SK-N-MC (cell line): ENCODE measurements at regions not wholly inside any gene's neighbourhood (a gene's known extent, or its start where the extent isn't known, plus 50 kb on each side); places are given as distances from the start of the nearest gene placed in this dataset.
"Not testable (repeated sequence)": the region's sequence is repeated elsewhere in the genome, so short reads cannot be mapped to it uniquely, and the experiment has no call there.

Experiments used
- DNase-seq: peaks from one replicate; pipeline ENCODE4 v3.0.0-alpha.2; 2011; ENCODE audit warnings: low read depth, low spot score
- H3K27ac ChIP-seq: fragments of 200-600 bp; sonication (generic); 2 replicates; pipeline ENCODE4 v1.5.1; 2016; ENCODE audit warnings: mixed run types
- H3K36me3 ChIP-seq: fragments of 200-600 bp; sonication (generic); 2 replicates; pipeline ENCODE4 v1.6.1; 2017; ENCODE audit warnings: antibody characterized with exemption, low read length, mixed read lengths; ENCODE audit not compliant: insufficient read depth
- H3K4me3 ChIP-seq: fragments of 200-600 bp; sonication (generic); 2 replicates; pipeline ENCODE4 v1.5.1; 2016
- H3K9ac ChIP-seq: fragments of 200-600 bp; sonication (generic); 2 replicates; pipeline ENCODE4 v1.8.0; 2017; ENCODE audit warnings: mixed run types, mixed read lengths; ENCODE audit not compliant: insufficient read length
- H3K9me3 ChIP-seq: fragments of 200-600 bp; sonication (generic); 2 replicates; pipeline ENCODE4 v1.6.1; 2017; ENCODE audit warnings: low read depth, mild to moderate bottlenecking, antibody characterized with exemption, low read length, moderate library complexity, mixed read lengths
- EZH2 ChIP-seq: fragments of 200-600 bp; sonication (generic); IDR thresholded peaks from one replicate; pipeline ENCODE4 v1.6.1; 2017; ENCODE audit warnings: antibody characterized with exemption
- FOXP2 ChIP-seq: optimal IDR thresholded peaks from 2 replicates; pipeline ENCODE3; 2011; ENCODE audit warnings: mild to moderate bottlenecking, moderate library complexity; ENCODE audit not compliant: insufficient read depth; ENCODE audit errors: extremely low read length, control extremely low read depth
- POLR2AphosphoS5 ChIP-seq: IDR thresholded peaks from 2 replicates; pipeline ENCODE4 v1.6.1; 2012; ENCODE audit warnings: mild to moderate bottlenecking, low read depth, low read length, borderline replicate concordance

GRCh38 chr2:75405000-75405399, 155.7 kb downstream of the EVA1A start:
- TF ChIP-seq POLR2AphosphoS5, result no peak
- no peak for DNase-seq
- no peak overlapping the region for H3K27ac ChIP-seq

DNA sequence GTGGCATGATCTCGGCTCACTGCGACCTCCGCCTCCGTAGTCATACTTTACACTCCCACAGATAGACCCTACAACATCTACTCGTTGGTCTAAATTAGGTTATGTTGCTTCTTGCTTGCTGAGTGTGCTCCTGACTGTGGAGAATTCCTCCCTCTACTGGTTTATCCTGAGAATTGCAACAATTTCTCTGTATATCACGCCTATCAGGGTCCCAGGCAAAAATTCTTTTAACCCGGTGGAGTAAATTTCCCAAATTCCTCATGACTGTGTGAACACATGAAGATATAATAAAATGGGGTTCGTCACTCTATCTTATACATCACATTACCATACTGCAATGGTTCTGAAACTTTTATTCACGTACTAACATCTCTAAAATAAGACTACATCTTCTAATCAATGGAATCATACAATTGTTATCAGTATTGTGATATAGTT, 156.7 kb downstream of the EVA1A start:
- Histone ChIP-seq H3K27ac (no peak overlapping the region), H3K36me3 (no peaks in the 10 kb centered on the region), H3K9me3 (no peaks in the 10 kb centered on the region), H3K9ac (no peak overlapping the region), H3K4me3 (no peak overlapping the region)
- peak; percentile 44 for DNase-seq
- no peak for TF ChIP-seq EZH2
- TF ChIP-seq POLR2AphosphoS5, result no peak
- TF ChIP-seq FOXP2, result no peak

More at GRCh38 chr2:75405000-75405399, 155.7 kb downstream of the EVA1A start:
- H3K9me3 ChIP-seq, result no peaks in the 10 kb centered on the region
- H3K9ac ChIP-seq, result no peak overlapping the region
- H3K4me3 ChIP-seq, result no peak overlapping the region
- no peaks in the 10 kb centered on the region for H3K36me3 ChIP-seq

DNA sequence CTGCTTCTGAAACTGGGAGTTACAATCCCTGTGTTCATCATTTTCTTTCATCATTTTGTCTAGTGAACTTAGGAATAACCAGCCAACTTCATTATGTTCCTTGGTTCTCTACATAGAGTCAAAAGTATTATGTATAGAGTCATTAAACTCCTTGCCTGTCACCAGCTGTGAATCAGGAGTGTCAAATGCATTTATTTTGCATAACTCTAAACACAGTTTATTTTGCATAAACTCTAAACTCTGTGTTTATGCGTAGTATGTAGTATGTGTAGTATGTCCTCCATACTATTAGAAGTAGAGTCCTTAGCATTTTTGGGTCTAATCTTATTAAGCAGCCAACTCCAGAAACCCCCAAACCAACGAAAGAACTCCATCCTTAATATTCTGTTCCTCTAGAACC, 164.4 kb downstream of the EVA1A start:
- Histone ChIP-seq H3K4me3 (no peak overlapping the region), H3K36me3 (no peaks in the 10 kb centered on the region), H3K9me3 (no peaks in the 10 kb centered on the region), H3K9ac (no peak overlapping the region), H3K27ac (no peak overlapping the region)
- TF ChIP-seq POLR2AphosphoS5 (no peak), FOXP2 (no peak), EZH2 (no peak)
- DNase-seq, result no peak

GRCh38 chr2:75394764-75395163, 166.0 kb downstream of the EVA1A start:
- DNase-seq, H3K9me3 ChIP-seq, H3K4me3 ChIP-seq, H3K27ac ChIP-seq, H3K36me3 ChIP-seq, H3K9ac ChIP-seq: not testable (repeated sequence)

DNA sequence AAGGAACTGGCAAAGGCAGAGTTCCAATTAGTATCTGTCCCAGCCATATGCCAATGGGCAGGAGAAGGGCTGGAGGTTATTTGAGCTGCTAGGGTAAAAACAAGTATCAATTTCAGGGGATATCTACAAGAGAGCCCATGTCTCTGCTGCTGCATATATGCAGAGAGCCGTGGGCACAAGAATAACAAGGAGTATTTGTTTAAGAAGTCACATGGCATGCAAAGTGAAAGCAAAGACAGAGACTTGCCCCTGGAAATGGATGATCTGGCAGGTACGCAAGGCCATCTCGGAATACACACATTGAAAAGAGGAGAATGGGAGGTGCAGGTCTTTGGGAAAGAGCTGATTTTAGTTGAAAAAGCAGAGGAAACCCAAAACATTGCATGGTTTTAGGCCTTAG, 170.6 kb downstream of the EVA1A start:
- Histone ChIP-seq H3K4me3 (no peak overlapping the region), H3K9me3 (no peaks in the 10 kb centered on the region), H3K9ac (no peak overlapping the region), H3K27ac (no peak overlapping the region), H3K36me3 (no peaks in the 10 kb centered on the region)
- TF ChIP-seq EZH2 (no peak), FOXP2 (no peak), POLR2AphosphoS5 (no peak)
- no peak for DNase-seq

DNA sequence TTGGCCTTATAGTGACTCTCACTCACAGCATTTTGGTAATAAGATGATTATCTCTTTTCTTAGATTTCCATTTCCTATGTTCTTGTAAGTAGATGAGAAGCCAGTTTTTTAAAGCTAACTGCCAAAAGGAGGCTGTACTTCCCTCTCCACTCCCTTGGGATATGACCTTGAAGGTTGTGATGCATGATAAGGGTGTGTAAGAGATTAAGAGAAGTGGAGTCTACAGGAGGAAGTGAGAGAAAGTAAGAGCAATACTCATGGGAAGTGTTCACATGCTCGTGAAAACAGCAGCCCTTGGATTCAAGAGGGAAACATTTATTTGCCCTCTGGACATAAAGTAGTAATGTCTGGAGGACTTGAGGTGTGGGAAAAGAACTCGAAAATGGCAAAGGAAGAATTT, 171.5 kb downstream of the EVA1A start:
- no peaks in the 10 kb centered on the region for H3K36me3 ChIP-seq
- no peaks in the 10 kb centered on the region for H3K9me3 ChIP-seq
- no peak overlapping the region for H3K4me3 ChIP-seq
- no peak for TF ChIP-seq EZH2
- TF ChIP-seq POLR2AphosphoS5, result no peak
- H3K9ac ChIP-seq, result no peak overlapping the region
- DNase-seq, result no peak
- H3K27ac ChIP-seq, result no peak overlapping the region

DNA sequence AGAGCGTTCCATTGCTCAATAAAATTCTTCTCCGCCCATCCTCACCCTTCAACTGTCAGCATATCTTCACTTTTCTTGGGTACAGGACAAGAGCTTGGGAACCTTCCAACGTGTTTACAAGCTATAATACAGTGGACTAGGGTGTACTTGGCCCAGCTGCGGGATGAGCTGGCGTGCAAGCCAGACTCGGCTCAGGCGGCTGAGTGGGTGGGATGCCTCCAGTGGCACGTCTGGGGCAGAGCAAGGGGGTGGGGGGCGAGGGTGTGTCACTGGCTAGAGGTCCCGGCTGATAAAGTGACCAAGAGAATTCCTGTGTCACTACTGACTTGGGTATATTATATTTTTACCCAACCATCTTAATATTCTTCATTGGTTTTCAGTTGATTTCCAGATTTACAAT, 179.7 kb downstream of the EVA1A start:
- TF ChIP-seq EZH2 (no peak), FOXP2 (no peak), POLR2AphosphoS5 (no peak)
- Histone ChIP-seq H3K27ac (no peak overlapping the region), H3K36me3 (no peaks in the 10 kb centered on the region), H3K9ac (no peak overlapping the region), H3K4me3 (no peak overlapping the region), H3K9me3 (no peaks in the 10 kb centered on the region)
- DNase-seq, result no peak

DNA sequence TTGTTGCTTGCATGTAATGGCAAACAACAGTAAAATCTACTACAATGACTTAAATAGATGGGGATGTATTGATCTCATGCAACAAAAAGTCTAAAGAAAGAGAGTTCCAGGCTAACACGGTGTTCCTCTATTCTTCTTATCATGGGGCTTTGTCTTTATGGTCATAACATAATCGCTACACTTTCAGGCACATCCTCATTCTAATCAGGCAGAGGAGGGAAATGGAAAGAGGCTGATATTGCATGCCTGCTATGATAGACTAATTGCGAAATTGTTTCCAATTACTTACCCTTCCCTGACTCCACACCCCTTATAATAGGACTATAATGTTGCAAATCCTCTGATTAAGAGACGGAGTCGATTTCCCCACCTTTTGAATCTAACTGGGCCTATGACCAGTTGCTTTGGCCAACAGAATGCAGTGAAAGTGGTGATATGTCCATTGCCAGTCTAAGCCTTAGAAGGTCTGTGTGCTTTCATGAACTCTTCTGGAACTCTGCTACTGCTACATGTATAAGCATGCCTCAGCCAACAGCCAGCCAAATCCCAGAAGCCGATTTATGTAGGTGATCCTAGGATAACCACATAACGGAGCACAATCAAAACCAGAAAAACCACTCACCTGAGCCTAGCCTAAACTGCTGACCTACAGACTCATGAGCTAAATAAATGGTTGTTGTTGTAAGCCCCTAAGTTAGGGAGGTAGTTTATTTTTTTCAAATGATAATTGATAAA, 180.3 kb upstream of the TACR1 start:
- TF ChIP-seq EZH2, result no peak
- TF ChIP-seq POLR2AphosphoS5, result no peak
- no peak for TF ChIP-seq FOXP2
- H3K27ac ChIP-seq, result no peak overlapping the region
- no peaks in the 10 kb centered on the region for H3K9me3 ChIP-seq
- no peak overlapping the region for H3K4me3 ChIP-seq
- no peaks in the 10 kb centered on the region for H3K36me3 ChIP-seq
- no peak for DNase-seq
- no peak overlapping the region for H3K9ac ChIP-seq
